ENCODE measurements at regions not wholly inside any gene's neighbourhood (a gene's known extent, or its start where the extent isn't known, plus 50 kb on each side); places are given as distances from the start of the nearest gene placed in this dataset.

DNA sequence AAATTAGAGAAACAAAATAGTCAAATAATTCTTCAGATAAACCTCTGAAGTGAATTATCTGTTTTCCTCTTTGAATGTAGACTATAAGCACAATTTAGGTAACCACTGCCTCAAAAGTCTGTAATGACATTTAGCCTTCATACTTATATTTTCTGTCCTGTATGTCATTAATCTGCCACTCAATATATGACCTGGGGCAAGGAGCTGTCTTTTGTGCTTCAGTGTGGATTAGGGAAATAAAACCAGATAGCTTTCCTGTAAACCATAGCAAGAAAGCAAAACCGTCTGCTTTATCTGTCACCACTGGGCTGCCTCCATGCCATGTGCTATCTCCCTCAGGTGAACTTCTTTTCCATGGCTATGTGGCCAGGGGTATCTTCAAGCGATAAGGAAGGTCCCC, 606.6 kb upstream of the C9orf72 start:
- H3K4me3 ChIP-seq (ENCODE audit: low read depth, low read length): no peak overlapping the region
- TF ChIP-seq, protein P1, sequence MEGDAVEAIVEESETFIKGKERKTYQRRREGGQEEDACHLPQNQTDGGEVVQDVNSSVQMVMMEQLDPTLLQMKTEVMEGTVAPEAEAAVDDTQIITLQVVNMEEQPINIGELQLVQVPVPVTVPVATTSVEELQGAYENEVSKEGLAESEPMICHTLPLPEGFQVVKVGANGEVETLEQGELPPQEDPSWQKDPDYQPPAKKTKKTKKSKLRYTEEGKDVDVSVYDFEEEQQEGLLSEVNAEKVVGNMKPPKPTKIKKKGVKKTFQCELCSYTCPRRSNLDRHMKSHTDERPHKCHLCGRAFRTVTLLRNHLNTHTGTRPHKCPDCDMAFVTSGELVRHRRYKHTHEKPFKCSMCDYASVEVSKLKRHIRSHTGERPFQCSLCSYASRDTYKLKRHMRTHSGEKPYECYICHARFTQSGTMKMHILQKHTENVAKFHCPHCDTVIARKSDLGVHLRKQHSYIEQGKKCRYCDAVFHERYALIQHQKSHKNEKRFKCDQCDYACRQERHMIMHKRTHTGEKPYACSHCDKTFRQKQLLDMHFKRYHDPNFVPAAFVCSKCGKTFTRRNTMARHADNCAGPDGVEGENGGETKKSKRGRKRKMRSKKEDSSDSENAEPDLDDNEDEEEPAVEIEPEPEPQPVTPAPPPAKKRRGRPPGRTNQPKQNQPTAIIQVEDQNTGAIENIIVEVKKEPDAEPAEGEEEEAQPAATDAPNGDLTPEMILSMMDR (IDR thresholded peaks at IDR 0.05; ENCODE audit: borderline replicate concordance, insufficient read depth, low read depth, low read length): no peak

DNA sequence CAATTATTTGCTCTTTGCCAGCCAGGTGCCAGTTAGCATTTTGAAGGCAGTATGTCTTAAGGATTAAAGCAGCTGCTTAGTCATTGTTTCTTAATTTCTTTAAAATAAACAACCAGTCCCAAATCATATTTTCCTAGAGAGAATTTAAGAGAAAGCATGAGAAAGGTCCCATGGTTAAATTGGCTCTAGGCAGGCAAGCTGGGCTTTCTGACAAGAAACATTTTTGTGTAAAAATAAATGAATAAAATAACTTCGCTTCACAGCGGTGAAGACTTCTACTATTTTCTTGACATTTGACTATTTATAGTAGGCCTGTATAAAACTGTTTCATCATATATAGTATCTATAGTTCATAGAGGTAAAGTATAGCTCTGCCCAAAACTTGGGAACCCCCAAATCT, 617.7 kb upstream of the C9orf72 start:
- TF ChIP-seq, protein P1 (IDR thresholded peaks at IDR 0.05; ENCODE audit: borderline replicate concordance, insufficient read depth, low read depth, low read length): no peak

DNA sequence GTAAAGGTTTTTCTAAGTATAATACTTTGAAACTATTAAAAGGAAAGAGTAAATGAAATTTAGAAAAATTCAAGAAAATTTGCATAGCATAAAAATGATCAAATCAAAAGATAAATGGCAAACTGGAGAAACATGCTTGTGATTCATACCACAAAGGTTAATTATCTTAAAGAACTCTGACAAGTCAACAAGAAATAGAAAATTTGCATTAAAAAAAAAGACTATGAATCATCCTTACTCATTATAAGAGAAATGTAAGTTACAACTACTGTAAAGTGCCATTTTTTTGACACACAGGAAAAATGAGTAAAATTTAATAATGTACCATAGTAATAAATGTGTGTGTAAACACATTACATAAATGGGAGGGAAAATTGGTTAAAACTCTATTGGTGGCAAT, 624.4 kb upstream of the C9orf72 start:
- no peak overlapping the region for H3K4me3 ChIP-seq (ENCODE audit: low read depth, low read length)
- TF ChIP-seq, protein P1 (IDR thresholded peaks at IDR 0.05; ENCODE audit: borderline replicate concordance, insufficient read depth, low read depth, low read length): no peak

More for the DNA sequence above, 617.7 kb upstream of the C9orf72 start:
- H3K4me3 ChIP-seq (ENCODE audit: low read depth, low read length): no peak overlapping the region

DNA sequence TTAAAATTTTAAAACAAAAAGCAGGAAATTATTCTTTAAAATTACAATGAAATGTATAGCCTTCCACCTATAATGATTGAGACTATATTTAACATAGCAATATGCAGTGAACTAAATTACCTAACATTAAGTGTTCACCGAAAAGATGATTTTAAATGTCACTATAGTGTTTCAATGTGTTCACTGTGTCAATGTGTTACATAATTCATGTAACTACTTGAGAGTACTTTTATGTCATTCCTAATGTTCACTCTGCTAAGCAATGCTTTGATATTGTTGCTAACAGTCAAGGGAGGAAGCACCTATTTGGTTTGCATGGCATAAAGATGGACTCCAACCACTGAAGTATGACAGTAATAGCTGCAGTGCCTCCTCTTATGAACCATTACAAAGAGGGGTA, 629.8 kb upstream of the C9orf72 start:
- no peak overlapping the region for H3K4me3 ChIP-seq (ENCODE audit: low read depth, low read length)
- TF ChIP-seq, protein P1 (IDR thresholded peaks at IDR 0.05; ENCODE audit: borderline replicate concordance, insufficient read depth, low read depth, low read length): no peak

DNA sequence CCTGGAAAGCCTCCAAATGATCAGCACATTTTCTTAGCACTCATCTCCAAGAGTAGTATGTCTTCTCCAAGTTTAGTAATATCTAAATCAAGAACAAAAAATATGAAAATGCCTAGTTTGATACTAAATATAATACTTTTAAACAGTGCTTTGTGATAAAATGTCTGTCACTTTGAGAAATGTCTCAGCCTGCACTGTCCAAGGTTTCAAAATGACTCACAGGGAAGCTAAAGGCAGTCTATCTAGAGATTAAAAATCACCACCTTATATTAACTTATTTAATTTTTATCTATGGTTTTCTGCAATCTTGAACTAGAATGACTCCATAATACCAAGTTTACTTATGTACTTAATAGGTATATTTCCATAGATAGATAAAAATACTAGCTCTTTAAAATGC, 633.0 kb upstream of the C9orf72 start:
- H3K4me3 ChIP-seq (ENCODE audit: low read depth, low read length): no peak overlapping the region
- TF ChIP-seq, protein P1 (IDR thresholded peaks at IDR 0.05; ENCODE audit: borderline replicate concordance, insufficient read depth, low read depth, low read length): no peak

DNA sequence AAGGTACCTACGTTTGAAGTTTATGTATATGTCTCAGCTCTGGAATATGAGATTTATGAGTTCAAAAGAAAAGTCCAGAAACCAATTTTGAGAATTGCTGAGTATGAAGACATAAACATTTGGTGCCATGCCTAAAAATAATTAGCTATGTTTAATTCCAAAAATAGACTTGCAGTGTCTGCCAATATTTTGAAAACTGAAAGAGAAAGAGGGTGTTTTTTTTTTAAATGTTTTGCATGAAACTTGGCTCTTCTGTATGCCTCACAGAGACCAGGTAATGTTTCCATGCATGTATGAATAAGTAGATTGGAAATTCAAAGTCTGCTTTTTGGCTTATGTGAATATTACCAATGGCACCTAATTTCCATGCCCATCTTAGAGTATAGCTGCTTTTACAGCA, 634.4 kb upstream of the C9orf72 start:
- TF ChIP-seq, protein P1 (IDR thresholded peaks at IDR 0.05; ENCODE audit: borderline replicate concordance, insufficient read depth, low read depth, low read length): no peak
- H3K4me3 ChIP-seq (ENCODE audit: low read depth, low read length): no peak overlapping the region

DNA sequence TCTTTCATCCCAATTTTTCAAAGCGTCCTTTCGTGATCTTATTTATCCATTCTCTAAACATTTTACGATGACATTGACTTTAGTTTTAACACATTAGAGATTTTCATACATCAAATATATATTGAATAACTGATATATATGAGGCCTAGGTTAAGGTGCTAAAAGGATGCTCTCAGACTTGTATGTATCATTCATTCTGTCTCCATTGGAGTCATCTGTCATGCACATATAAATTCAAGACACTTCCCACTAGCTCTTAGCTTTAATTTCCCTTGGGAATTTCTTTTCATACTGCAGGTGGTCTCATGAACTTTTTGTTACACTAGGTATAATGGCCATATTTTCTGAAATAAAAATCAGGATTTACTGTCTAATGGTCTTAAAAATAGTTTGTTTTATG, 635.8 kb upstream of the C9orf72 start:
- TF ChIP-seq, protein P1 (IDR thresholded peaks at IDR 0.05; ENCODE audit: borderline replicate concordance, insufficient read depth, low read depth, low read length): no peak
- no peak overlapping the region for H3K4me3 ChIP-seq (ENCODE audit: low read depth, low read length)

Data from GM12875 (cell line).